ENCODE measurements at regions not wholly inside any gene's neighbourhood (a gene's known extent, or its start where the extent isn't known, plus 50 kb on each side); places are given as distances from the start of the nearest gene placed in this dataset.

DNA sequence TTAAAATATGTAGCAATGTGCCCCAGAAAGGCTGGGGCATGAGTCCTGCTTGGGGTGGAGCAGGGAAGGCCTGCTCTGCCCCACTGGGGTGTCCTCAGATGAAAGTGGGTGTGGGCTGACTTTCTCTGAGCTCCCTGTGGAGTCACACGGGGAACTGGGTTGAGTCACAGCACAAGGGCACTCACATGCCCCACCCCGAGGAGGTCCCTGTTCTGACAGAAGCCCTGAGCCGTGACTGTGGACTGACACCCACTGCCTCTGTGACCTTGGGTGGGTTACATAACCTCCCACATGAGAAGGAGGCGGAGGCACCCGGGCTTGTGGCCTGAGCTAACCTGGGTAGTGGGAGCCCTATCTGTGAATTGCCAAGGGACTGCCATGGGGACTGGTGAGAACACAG, 52.5 kb upstream of the TINAGL1 start (continued):
- TF ChIP-seq, protein P1, sequence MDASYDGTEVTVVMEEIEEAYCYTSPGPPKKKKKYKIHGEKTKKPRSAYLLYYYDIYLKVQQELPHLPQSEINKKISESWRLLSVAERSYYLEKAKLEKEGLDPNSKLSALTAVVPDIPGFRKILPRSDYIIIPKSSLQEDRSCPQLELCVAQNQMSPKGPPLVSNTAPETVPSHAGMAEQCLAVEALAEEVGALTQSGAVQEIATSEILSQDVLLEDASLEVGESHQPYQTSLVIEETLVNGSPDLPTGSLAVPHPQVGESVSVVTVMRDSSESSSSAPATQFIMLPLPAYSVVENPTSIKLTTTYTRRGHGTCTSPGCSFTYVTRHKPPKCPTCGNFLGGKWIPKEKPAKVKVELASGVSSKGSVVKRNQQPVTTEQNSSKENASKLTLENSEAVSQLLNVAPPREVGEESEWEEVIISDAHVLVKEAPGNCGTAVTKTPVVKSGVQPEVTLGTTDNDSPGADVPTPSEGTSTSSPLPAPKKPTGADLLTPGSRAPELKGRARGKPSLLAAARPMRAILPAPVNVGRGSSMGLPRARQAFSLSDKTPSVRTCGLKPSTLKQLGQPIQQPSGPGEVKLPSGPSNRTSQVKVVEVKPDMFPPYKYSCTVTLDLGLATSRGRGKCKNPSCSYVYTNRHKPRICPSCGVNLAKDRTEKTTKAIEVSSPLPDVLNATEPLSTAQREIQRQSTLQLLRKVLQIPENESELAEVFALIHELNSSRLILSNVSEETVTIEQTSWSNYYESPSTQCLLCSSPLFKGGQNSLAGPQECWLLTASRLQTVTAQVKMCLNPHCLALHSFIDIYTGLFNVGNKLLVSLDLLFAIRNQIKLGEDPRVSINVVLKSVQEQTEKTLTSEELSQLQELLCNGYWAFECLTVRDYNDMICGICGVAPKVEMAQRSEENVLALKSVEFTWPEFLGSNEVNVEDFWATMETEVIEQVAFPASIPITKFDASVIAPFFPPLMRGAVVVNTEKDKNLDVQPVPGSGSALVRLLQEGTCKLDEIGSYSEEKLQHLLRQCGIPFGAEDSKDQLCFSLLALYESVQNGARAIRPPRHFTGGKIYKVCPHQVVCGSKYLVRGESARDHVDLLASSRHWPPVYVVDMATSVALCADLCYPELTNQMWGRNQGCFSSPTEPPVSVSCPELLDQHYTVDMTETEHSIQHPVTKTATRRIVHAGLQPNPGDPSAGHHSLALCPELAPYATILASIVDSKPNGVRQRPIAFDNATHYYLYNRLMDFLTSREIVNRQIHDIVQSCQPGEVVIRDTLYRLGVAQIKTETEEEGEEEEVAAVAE (CRISPR knock-in tag; IDR thresholded peaks at IDR 0.05; ENCODE audit: borderline replicate concordance): no peak
- TF ChIP-seq FOSL2 (CRISPR knock-in tag; IDR thresholded peaks at IDR 0.05) (peak; percentile 72), NFE2 (CRISPR knock-in tag; IDR thresholded peaks at IDR 0.05) (no peak), DNMT1 (CRISPR knock-in tag; IDR thresholded peaks at IDR 0.05) (no peak), NBN (conservative IDR thresholded peaks at IDR 0.05) (no peak), ZNF614 (CRISPR knock-in tag; IDR thresholded peaks at IDR 0.05; ENCODE audit: borderline replicate concordance) (no peak), ADNP (CRISPR knock-in tag; IDR thresholded peaks at IDR 0.05) (no peak), PAX8 (CRISPR knock-in tag; IDR thresholded peaks at IDR 0.05; ENCODE audit: borderline replicate concordance) (no peak), TAF1 (CRISPR knock-in tag; IDR thresholded peaks at IDR 0.05) (no peak), AGO2 (optimal IDR thresholded peaks at IDR 0.05; ENCODE audit: low read depth, low read length) (no peak), ZNF672 (CRISPR knock-in tag; IDR thresholded peaks at IDR 0.05) (no peak), ZNF616 (CRISPR knock-in tag; IDR thresholded peaks at IDR 0.05; ENCODE audit: low read depth) (no peak), ZNF550 (CRISPR knock-in tag; IDR thresholded peaks at IDR 0.05; ENCODE audit: borderline replicate concordance) (no peak), FOXO1 (CRISPR knock-in tag; IDR thresholded peaks at IDR 0.05) (peak; percentile 40; the same call in 1 of the 2 replicates), SAP130 (CRISPR knock-in tag; IDR thresholded peaks at IDR 0.05; ENCODE audit: low read depth) (peak; percentile 39; the same call in 1 of the 2 replicates)
- TF ChIP-seq, protein P2, sequence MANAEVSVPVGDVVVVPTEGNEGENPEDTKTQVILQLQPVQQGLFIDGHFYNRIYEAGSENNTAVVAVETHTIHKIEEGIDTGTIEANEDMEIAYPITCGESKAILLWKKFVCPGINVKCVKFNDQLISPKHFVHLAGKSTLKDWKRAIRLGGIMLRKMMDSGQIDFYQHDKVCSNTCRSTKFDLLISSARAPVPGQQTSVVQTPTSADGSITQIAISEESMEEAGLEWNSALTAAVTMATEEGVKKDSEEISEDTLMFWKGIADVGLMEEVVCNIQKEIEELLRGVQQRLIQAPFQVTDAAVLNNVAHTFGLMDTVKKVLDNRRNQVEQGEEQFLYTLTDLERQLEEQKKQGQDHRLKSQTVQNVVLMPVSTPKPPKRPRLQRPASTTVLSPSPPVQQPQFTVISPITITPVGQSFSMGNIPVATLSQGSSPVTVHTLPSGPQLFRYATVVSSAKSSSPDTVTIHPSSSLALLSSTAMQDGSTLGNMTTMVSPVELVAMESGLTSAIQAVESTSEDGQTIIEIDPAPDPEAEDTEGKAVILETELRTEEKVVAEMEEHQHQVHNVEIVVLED (CRISPR knock-in tag; IDR thresholded peaks at IDR 0.05; ENCODE audit: borderline replicate concordance): no peak
- TF ChIP-seq, protein P3, sequence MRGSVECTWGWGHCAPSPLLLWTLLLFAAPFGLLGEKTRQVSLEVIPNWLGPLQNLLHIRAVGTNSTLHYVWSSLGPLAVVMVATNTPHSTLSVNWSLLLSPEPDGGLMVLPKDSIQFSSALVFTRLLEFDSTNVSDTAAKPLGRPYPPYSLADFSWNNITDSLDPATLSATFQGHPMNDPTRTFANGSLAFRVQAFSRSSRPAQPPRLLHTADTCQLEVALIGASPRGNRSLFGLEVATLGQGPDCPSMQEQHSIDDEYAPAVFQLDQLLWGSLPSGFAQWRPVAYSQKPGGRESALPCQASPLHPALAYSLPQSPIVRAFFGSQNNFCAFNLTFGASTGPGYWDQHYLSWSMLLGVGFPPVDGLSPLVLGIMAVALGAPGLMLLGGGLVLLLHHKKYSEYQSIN (CRISPR knock-in tag; IDR thresholded peaks at IDR 0.05; ENCODE audit: borderline replicate concordance): no peak
- TF ChIP-seq, protein P4, sequence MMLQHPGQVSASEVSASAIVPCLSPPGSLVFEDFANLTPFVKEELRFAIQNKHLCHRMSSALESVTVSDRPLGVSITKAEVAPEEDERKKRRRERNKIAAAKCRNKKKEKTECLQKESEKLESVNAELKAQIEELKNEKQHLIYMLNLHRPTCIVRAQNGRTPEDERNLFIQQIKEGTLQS (CRISPR knock-in tag; IDR thresholded peaks at IDR 0.05): no peak
- TF ChIP-seq, protein P5, sequence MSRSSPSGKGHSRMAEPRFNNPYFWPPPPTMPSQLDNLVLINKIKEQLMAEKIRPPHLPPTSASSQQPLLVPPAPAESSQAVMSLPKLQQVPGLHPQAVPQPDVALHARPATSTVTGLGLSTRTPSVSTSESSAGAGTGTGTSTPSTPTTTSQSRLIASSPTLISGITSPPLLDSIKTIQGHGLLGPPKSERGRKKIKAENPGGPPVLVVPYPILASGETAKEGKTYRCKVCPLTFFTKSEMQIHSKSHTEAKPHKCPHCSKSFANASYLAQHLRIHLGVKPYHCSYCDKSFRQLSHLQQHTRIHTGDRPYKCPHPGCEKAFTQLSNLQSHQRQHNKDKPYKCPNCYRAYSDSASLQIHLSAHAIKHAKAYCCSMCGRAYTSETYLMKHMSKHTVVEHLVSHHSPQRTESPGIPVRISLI (CRISPR knock-in tag; IDR thresholded peaks at IDR 0.05; ENCODE audit: borderline replicate concordance): no peak
- TF ChIP-seq, protein P6, sequence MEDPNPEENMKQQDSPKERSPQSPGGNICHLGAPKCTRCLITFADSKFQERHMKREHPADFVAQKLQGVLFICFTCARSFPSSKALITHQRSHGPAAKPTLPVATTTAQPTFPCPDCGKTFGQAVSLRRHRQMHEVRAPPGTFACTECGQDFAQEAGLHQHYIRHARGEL (CRISPR knock-in tag; IDR thresholded peaks at IDR 0.05): no peak

Data from HepG2 (cell line).